ENCODE measurements at regions not wholly inside any gene's neighbourhood (a gene's known extent, or its start where the extent isn't known, plus 50 kb on each side); places are given as distances from the start of the nearest gene placed in this dataset.

DNA sequence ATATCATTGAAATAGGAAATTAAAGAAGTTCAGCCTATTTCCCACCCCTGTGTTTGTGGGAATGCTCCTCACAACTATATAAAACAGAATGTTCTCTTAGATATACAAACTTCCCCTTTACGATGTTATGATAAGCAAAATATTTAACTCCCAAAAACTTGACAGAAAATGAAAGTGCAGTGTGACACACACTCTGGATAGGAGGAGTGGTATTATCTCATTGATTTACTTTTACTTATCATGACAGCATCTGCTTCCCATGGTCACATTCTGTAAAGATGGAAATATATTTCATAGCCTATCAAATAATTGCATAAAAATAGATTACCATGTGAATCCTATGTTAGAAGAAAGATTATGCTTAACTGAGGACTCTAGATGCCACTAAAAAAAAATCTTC, 96.6 kb upstream of the STK17B start:
- H3K4me2 ChIP-seq = no peak overlapping the region

GRCh38 chr2:196268538-196269338, 97.4 kb upstream of the STK17B start:
- Histone ChIP-seq H2AFZ (no peak overlapping the region), H3K4me1 (ENCODE audit: insufficient read depth) (peaks cover 18% of the 10 kb centered on the region), H3K27ac (peak overlapping the region; percentile 24), H3K27me3 (no peaks in the 10 kb centered on the region), H3K9me2 (replicated peaks; ENCODE audit: insufficient read depth) (no peaks in the 10 kb centered on the region), H3K4me3 (no peak overlapping the region), H4K20me1 (ENCODE audit: insufficient read depth, poor library complexity, severe bottlenecking) (no peaks in the 10 kb centered on the region), H3K79me2 (no peaks in the 10 kb centered on the region), H3K9me3 (ENCODE audit: low read depth) (no peaks in the 10 kb centered on the region), H3K36me3 (replicated peaks; ENCODE audit: insufficient read depth, low read depth) (no peaks in the 10 kb centered on the region), H3K4me2 (no peak overlapping the region)
- TF ChIP-seq EZH2phosphoT487 (IDR thresholded peaks at IDR 0.05; ENCODE audit: low read depth, severe bottlenecking, unreplicated experiment) (no peak), EZH2 (IDR thresholded peaks at IDR 0.05; ENCODE audit: borderline replicate concordance) (no peak)
- TF ChIP-seq, protein P1, sequence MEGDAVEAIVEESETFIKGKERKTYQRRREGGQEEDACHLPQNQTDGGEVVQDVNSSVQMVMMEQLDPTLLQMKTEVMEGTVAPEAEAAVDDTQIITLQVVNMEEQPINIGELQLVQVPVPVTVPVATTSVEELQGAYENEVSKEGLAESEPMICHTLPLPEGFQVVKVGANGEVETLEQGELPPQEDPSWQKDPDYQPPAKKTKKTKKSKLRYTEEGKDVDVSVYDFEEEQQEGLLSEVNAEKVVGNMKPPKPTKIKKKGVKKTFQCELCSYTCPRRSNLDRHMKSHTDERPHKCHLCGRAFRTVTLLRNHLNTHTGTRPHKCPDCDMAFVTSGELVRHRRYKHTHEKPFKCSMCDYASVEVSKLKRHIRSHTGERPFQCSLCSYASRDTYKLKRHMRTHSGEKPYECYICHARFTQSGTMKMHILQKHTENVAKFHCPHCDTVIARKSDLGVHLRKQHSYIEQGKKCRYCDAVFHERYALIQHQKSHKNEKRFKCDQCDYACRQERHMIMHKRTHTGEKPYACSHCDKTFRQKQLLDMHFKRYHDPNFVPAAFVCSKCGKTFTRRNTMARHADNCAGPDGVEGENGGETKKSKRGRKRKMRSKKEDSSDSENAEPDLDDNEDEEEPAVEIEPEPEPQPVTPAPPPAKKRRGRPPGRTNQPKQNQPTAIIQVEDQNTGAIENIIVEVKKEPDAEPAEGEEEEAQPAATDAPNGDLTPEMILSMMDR (IDR thresholded peaks at IDR 0.05; ENCODE audit: poor library complexity) = no peak
- DNase-seq (ENCODE audit: low spot score) = no peak
- WGBS (ENCODE audit: low lambda C conversion rate, missing lambda C conversion rate) = 49% methylated on average over 8 of the region's 8 CpGs

More for the DNA sequence above, 96.6 kb upstream of the STK17B start:
- H3K36me3 ChIP-seq (replicated peaks; ENCODE audit: insufficient read depth, low read depth) = no peaks in the 10 kb centered on the region
- no peak overlapping the region for H2AFZ ChIP-seq
- H3K9me2 ChIP-seq (replicated peaks; ENCODE audit: insufficient read depth) = no peaks in the 10 kb centered on the region
- H3K4me1 ChIP-seq (ENCODE audit: insufficient read depth) = peaks cover 17% of the 10 kb centered on the region
- DNase-seq (ENCODE audit: low spot score) = no peak
- no peaks in the 10 kb centered on the region for H3K79me2 ChIP-seq
- peak overlapping the region; percentile 24 for H3K27ac ChIP-seq
- TF ChIP-seq, protein P1 (IDR thresholded peaks at IDR 0.05; ENCODE audit: poor library complexity) = no peak
- TF ChIP-seq EZH2phosphoT487 (IDR thresholded peaks at IDR 0.05; ENCODE audit: low read depth, severe bottlenecking, unreplicated experiment) = no peak
- TF ChIP-seq EZH2 (IDR thresholded peaks at IDR 0.05; ENCODE audit: borderline replicate concordance) = no peak
- WGBS (ENCODE audit: low lambda C conversion rate, missing lambda C conversion rate) = 45% methylated on average over 1 of the region's 1 CpG
- no peaks in the 10 kb centered on the region for H3K27me3 ChIP-seq
- no peak overlapping the region for H3K4me3 ChIP-seq
- no peaks in the 10 kb centered on the region for H4K20me1 ChIP-seq (ENCODE audit: insufficient read depth, poor library complexity, severe bottlenecking)
- H3K9me3 ChIP-seq (ENCODE audit: low read depth) = no peaks in the 10 kb centered on the region

GRCh38 chr2:196271795-196272194, 100.4 kb upstream of the STK17B start:
- Histone ChIP-seq H2AFZ (no peak overlapping the region), H3K4me3 (no peak overlapping the region), H3K9me2 (replicated peaks; ENCODE audit: insufficient read depth) (no peaks in the 10 kb centered on the region), H3K9me3 (ENCODE audit: low read depth) (no peaks in the 10 kb centered on the region), H3K4me2 (no peak overlapping the region), H4K20me1 (ENCODE audit: insufficient read depth, poor library complexity, severe bottlenecking) (no peaks in the 10 kb centered on the region), H3K36me3 (replicated peaks; ENCODE audit: insufficient read depth, low read depth) (no peaks in the 10 kb centered on the region), H3K27ac (no peak overlapping the region), H3K27me3 (no peaks in the 10 kb centered on the region), H3K4me1 (ENCODE audit: insufficient read depth) (peaks cover 36% of the 10 kb centered on the region), H3K79me2 (no peaks in the 10 kb centered on the region)
- TF ChIP-seq, protein P1 (IDR thresholded peaks at IDR 0.05; ENCODE audit: poor library complexity) = no peak
- 83% methylated on average over 3 of the region's 3 CpGs for WGBS (ENCODE audit: low lambda C conversion rate, missing lambda C conversion rate)
- DNase-seq (ENCODE audit: low spot score) = no peak

Measured in hepatocyte (in vitro differentiated cells).